HL-60 (cell line): ENCODE measurements at regions not wholly inside any gene's neighbourhood (a gene's known extent, or its start where the extent isn't known, plus 50 kb on each side); places are given as distances from the start of the nearest gene placed in this dataset.
A peak's percentile ranks its signal among the peaks of the same experiment; 100 is the strongest.

Source experiments
- DNase-seq, 2 experiments: peaks; one replicate each; pipeline ENCODE4 v3.0.0-alpha.2; 2010 to 2020; ENCODE audit warnings: low read depth in 1 of 2, low spot score in 1 of 2
- H3K27ac ChIP-seq: fragments of 250-450 bp; sonication (Bioruptor Pico); replicated peaks from 2 replicates; pipeline ENCODE4 v1.5.1; 2020; ENCODE audit warnings: mild to moderate bottlenecking, moderate library complexity
- H3K27me3 ChIP-seq: fragments of 250-450 bp; sonication (Bioruptor Pico); 2 replicates; pipeline ENCODE4 v1.5.1; 2021; ENCODE audit warnings: mild to moderate bottlenecking, moderate library complexity; ENCODE audit not compliant: insufficient read depth, poor library complexity, severe bottlenecking
- H3K4me3 ChIP-seq: replicated peaks from 2 replicates; pipeline ENCODE4 v1.5.1; 2011; ENCODE audit warnings: mild to moderate bottlenecking, control low read depth, low read length; ENCODE audit not compliant: insufficient read depth
- GABPA ChIP-seq: IDR thresholded peaks from 2 replicates; pipeline ENCODE4 v1.6.1; 2012; ENCODE audit warnings: low read depth
- POLR2AphosphoS5 ChIP-seq: IDR thresholded peaks from 2 replicates; pipeline ENCODE4 v1.6.1; 2012; ENCODE audit warnings: low read depth
- SPI1 ChIP-seq: IDR thresholded peaks from 2 replicates; pipeline ENCODE4 v1.6.1; 2012; ENCODE audit warnings: low read depth, mild to moderate bottlenecking, borderline replicate concordance
- TF ChIP-seq, protein P1 (sequence below): IDR thresholded peaks from one replicate; pipeline ENCODE4 v1.5.1; 2011; ENCODE audit warnings: low read length, control low read depth, inconsistent platforms; ENCODE audit not compliant: insufficient read depth
- TF ChIP-seq, protein P2 (sequence below): IDR thresholded peaks from 2 replicates; pipeline ENCODE4 v1.6.1; 2012; ENCODE audit warnings: low read depth; ENCODE audit not compliant: insufficient replicate concordance

DNA sequence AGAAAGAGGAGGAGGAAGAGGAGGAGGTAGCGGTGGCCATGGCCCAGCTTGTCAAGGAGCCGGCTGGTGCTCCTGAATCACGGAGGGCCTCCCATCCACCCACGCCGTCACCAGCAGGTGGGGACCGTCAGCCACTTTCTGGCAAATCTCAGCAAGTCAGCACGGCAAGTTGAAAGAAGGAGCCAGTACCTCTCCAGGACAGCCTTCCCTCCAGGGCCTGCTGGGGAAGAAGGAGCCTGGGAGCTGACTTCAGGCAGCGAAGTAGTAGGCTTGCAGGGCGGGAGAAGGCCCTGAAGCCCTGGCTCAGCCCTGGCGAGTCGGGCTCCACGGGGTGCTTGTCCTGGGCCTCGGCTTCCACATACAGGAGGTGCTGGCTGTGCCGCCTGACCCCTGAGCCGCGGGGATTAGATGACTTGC lies 99.2 kb upstream of the TRPM1 start:
- peak in 1 of 2 experiments; percentile 23 for DNase-seq
- TF ChIP-seq, protein P1, sequence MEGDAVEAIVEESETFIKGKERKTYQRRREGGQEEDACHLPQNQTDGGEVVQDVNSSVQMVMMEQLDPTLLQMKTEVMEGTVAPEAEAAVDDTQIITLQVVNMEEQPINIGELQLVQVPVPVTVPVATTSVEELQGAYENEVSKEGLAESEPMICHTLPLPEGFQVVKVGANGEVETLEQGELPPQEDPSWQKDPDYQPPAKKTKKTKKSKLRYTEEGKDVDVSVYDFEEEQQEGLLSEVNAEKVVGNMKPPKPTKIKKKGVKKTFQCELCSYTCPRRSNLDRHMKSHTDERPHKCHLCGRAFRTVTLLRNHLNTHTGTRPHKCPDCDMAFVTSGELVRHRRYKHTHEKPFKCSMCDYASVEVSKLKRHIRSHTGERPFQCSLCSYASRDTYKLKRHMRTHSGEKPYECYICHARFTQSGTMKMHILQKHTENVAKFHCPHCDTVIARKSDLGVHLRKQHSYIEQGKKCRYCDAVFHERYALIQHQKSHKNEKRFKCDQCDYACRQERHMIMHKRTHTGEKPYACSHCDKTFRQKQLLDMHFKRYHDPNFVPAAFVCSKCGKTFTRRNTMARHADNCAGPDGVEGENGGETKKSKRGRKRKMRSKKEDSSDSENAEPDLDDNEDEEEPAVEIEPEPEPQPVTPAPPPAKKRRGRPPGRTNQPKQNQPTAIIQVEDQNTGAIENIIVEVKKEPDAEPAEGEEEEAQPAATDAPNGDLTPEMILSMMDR, result no peak
- TF ChIP-seq SPI1 (no peak), POLR2AphosphoS5 (no peak), GABPA (no peak)
- TF ChIP-seq, protein P2, sequence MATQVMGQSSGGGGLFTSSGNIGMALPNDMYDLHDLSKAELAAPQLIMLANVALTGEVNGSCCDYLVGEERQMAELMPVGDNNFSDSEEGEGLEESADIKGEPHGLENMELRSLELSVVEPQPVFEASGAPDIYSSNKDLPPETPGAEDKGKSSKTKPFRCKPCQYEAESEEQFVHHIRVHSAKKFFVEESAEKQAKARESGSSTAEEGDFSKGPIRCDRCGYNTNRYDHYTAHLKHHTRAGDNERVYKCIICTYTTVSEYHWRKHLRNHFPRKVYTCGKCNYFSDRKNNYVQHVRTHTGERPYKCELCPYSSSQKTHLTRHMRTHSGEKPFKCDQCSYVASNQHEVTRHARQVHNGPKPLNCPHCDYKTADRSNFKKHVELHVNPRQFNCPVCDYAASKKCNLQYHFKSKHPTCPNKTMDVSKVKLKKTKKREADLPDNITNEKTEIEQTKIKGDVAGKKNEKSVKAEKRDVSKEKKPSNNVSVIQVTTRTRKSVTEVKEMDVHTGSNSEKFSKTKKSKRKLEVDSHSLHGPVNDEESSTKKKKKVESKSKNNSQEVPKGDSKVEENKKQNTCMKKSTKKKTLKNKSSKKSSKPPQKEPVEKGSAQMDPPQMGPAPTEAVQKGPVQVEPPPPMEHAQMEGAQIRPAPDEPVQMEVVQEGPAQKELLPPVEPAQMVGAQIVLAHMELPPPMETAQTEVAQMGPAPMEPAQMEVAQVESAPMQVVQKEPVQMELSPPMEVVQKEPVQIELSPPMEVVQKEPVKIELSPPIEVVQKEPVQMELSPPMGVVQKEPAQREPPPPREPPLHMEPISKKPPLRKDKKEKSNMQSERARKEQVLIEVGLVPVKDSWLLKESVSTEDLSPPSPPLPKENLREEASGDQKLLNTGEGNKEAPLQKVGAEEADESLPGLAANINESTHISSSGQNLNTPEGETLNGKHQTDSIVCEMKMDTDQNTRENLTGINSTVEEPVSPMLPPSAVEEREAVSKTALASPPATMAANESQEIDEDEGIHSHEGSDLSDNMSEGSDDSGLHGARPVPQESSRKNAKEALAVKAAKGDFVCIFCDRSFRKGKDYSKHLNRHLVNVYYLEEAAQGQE, result no peak
- Histone ChIP-seq H3K27ac (no peak overlapping the region), H3K4me3 (no peak overlapping the region), H3K27me3 (no peaks in the 10 kb centered on the region)

DNA sequence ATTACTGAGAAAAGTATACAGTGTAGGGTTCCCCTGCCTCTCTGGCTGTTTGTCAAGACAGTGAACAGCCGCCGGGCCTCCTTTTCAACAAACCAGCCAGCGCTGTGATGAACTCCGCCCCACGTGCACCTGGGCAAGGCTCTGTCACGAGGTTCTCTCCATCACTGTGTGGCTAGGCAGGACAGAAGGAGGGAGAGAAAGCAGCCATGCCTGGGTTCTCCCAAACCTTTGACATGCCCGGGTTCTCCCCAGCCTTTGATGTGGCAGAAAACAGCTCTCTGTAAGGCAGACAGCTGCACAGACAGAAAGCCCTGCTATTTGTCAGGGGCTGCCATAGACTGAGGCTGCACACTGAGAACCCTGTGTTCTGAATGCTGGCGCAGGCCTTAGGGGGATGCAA lies 101.4 kb upstream of the TRPM1 start:
- DNase-seq, result no peak
- Histone ChIP-seq H3K27me3 (no peaks in the 10 kb centered on the region), H3K27ac (no peak overlapping the region), H3K4me3 (no peak overlapping the region)
- no peak for TF ChIP-seq POLR2AphosphoS5
- no peak for TF ChIP-seq SPI1
- TF ChIP-seq, protein P1, result no peak
- TF ChIP-seq, protein P2, result no peak
- no peak for TF ChIP-seq GABPA

DNA sequence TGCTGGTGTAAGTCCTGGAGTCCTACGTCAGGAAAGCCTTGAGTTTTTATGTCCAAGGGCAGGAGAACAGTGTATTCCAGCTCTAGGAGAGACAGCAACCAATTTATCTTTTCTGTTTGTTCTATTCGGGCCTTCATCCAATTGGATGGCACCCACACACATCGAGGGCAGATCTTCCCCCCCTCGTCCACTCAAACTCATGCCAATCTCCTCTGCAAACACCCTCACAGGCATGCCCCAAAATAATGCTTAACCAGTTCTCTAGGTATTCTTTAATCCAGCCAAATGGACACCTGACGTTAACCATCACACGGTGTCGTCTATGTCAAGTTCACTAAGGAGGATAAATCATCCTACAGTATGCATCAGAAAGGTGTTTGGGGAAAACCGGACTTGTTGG lies 102.5 kb upstream of the TRPM1 start:
- no peak overlapping the region for H3K27ac ChIP-seq
- DNase-seq, result no peak
- H3K4me3 ChIP-seq, result no peak overlapping the region
- H3K27me3 ChIP-seq, result no peaks in the 10 kb centered on the region
- no peak for TF ChIP-seq GABPA

DNA sequence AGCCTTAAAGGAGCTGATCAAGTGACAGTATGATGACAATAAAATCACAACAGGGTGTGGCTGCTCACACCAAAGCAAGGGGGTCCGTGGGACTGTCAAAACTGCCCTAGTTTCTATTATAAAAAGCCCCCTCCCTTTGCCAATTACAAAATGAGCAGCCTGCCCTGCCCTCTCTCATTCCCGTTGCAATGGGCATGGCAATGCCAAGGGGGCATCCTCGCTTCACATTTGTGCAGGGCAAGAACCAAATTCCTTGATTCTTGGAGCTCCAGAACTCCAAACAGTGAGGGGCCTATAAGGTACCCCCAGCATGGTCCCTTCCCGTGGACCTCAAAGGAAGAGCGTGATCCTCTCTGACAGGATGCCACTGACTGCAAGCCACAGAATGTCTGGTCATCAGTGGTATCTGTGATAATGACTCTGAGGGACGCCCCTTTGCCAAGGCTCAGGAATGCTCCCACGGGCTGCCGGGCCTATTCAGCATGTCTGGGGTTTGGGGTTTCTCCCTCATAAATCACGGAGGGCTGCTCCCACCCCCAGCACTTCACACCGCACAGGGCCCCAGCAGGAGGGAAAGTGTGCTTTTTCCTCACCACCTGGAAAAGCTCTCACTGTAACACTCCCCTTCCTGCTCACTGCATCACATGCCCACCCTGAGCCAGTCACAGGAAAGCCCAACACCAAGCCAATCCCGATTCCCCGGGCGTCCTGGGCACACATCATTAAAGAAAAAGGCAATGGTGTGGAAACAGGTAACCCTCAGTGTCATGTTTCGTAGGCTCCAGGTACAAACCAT lies 105.1 kb upstream of the TRPM1 start:
- Histone ChIP-seq H3K27ac (no peak overlapping the region), H3K4me3 (no peak overlapping the region), H3K27me3 (no peaks in the 10 kb centered on the region)
- TF ChIP-seq, protein P1, result no peak
- TF ChIP-seq GABPA, result no peak
- no peak for TF ChIP-seq SPI1
- TF ChIP-seq POLR2AphosphoS5, result no peak
- TF ChIP-seq, protein P2, result no peak
- no peak for DNase-seq
